Hippocampal formation (tissue), 2 donors: ENCODE measurements at regions not wholly inside any gene's neighbourhood (a gene's known extent, or its start where the extent isn't known, plus 50 kb on each side); places are given as distances from the start of the nearest gene placed in this dataset.
"Not testable (repeated sequence)": the region's sequence is repeated elsewhere in the genome, so short reads cannot be mapped to it uniquely, and the experiment has no call there.

Experiments used
- DNase-seq, 2 donors: peaks; one replicate each; lab custom pipeline; 2025; lab: John Stamatoyannopoulos, UW

GRCh38 chr18:23311351-23312121, 141.6 kb upstream of the RIOK3 start:
- no peak for DNase-seq

GRCh38 chr18:23313379-23313778, 139.7 kb upstream of the RIOK3 start:
- no peak for DNase-seq

- no peak for DNase-seq
Measured at GRCh38 chr18:23314672-23315071, 138.4 kb upstream of the RIOK3 start.

- DNase-seq: no peak
Measured at GRCh38 chr18:23316316-23316715, 136.8 kb upstream of the RIOK3 start.

GRCh38 chr18:23316988-23317387, 136.1 kb upstream of the RIOK3 start:
- DNase-seq: no peak

- DNase-seq: no peak
Measured at GRCh38 chr18:23317975-23318675, 135.0 kb upstream of the RIOK3 start.

GRCh38 chr18:23320709-23321236, 132.3 kb upstream of the RIOK3 start:
- DNase-seq: no peak

GRCh38 chr18:23321996-23322395, 131.1 kb upstream of the RIOK3 start:
- DNase-seq: no peak

- DNase-seq: no peak
Measured at GRCh38 chr18:23324056-23324811, 128.9 kb upstream of the RIOK3 start.

GRCh38 chr18:23324861-23325260, 128.2 kb upstream of the RIOK3 start:
- no peak for DNase-seq

- DNase-seq: not testable (repeated sequence)
Measured at GRCh38 chr18:23329671-23330070, 123.4 kb upstream of the RIOK3 start.

- no peak for DNase-seq
Measured at GRCh38 chr18:23330423-23330822, 122.7 kb upstream of the RIOK3 start.

- no peak for DNase-seq
Measured at GRCh38 chr18:23331091-23331920, 121.8 kb upstream of the RIOK3 start.

GRCh38 chr18:23332356-23332755, 120.7 kb upstream of the RIOK3 start:
- no peak for DNase-seq

- DNase-seq: no peak
Measured at GRCh38 chr18:23333827-23334226, 119.3 kb upstream of the RIOK3 start.

GRCh38 chr18:23334569-23334968, 118.5 kb upstream of the RIOK3 start:
- no peak for DNase-seq

GRCh38 chr18:23336101-23336500, 117.0 kb upstream of the RIOK3 start:
- no peak for DNase-seq

GRCh38 chr18:23337599-23338444, 115.3 kb upstream of the RIOK3 start:
- DNase-seq: no peak

GRCh38 chr18:23340661-23341060, 112.4 kb upstream of the RIOK3 start:
- no peak for DNase-seq

GRCh38 chr18:23341383-23341782, 111.7 kb upstream of the RIOK3 start:
- no peak for DNase-seq

- no peak for DNase-seq
Measured at GRCh38 chr18:23341983-23342382, 111.1 kb upstream of the RIOK3 start.
